ENCODE measurements at regions not wholly inside any gene's neighbourhood (a gene's known extent, or its start where the extent isn't known, plus 50 kb on each side); places are given as distances from the start of the nearest gene placed in this dataset.

DNA sequence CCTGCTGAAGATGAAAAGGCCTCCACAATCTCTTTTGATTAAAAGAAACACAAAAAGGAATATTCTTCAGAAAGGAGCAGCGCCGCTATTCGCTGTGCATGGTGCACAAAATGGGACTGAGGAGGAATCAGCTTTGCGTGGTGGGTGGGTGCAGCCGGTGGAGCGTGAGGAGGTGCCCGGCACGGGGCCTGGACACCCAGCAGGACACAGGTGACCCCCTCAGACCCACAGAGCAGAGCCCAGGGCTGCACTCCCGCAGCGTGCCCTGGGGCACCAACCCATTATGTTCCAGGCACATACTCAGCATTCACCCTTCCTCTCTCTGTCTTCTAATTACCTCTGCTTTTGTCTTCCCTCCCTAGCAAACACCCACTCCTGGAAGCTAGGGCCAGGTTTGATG lies 238.0 kb upstream of the PPP2R2D start:
- TF ChIP-seq GATA2 (IDR thresholded peaks at IDR 0.05; ENCODE audit: low read depth, low read length) = no peak
- no peak for TF ChIP-seq GATA3 (IDR thresholded peaks at IDR 0.05; ENCODE audit: low read depth, low read length)

Measured in SH-SY5Y (cell line).